ENCODE measurements at regions not wholly inside any gene's neighbourhood (a gene's known extent, or its start where the extent isn't known, plus 50 kb on each side); places are given as distances from the start of the nearest gene placed in this dataset.

DNA sequence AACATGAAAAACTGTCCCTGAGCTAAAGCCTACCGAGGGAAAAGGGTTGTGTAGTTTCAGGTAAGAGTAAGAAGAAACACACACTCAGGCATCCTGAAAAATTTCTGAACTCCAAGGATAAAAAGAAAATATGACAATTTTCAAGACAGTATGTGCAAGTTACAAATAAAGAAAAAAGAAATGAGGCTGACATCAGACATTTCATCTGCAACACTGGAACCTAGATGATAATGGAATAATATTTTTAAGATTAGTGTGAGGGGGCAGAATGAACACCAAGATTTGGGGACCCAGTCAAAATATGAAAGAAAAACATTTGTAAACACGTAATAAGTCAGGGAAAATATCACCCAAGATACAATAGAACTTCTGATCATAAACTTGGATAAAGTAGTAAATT, 135.9 kb upstream of the PSMD7 start:
- Histone ChIP-seq H3K4me2 (no peak overlapping the region), H3K36me3 (replicated peaks; ENCODE audit: insufficient read depth, low read depth) (no peaks in the 10 kb centered on the region), H3K27ac (no peak overlapping the region), H3K4me1 (ENCODE audit: insufficient read depth) (no peaks in the 10 kb centered on the region), H3K9me2 (replicated peaks; ENCODE audit: insufficient read depth) (no peaks in the 10 kb centered on the region), H3K9me3 (ENCODE audit: low read depth) (no peaks in the 10 kb centered on the region), H3K4me3 (no peak overlapping the region), H4K20me1 (ENCODE audit: insufficient read depth, poor library complexity, severe bottlenecking) (no peaks in the 10 kb centered on the region), H2AFZ (no peak overlapping the region), H3K27me3 (no peaks in the 10 kb centered on the region), H3K79me2 (no peaks in the 10 kb centered on the region)
- TF ChIP-seq CTCF (IDR thresholded peaks at IDR 0.05; ENCODE audit: poor library complexity) (no peak), EZH2 (IDR thresholded peaks at IDR 0.05; ENCODE audit: borderline replicate concordance) (no peak), EZH2phosphoT487 (IDR thresholded peaks at IDR 0.05; ENCODE audit: low read depth, severe bottlenecking, unreplicated experiment) (no peak)
- WGBS (ENCODE audit: low lambda C conversion rate, missing lambda C conversion rate) = 81% methylated on average over 2 of the region's 2 CpGs
- no peak for DNase-seq (ENCODE audit: low spot score)

DNA sequence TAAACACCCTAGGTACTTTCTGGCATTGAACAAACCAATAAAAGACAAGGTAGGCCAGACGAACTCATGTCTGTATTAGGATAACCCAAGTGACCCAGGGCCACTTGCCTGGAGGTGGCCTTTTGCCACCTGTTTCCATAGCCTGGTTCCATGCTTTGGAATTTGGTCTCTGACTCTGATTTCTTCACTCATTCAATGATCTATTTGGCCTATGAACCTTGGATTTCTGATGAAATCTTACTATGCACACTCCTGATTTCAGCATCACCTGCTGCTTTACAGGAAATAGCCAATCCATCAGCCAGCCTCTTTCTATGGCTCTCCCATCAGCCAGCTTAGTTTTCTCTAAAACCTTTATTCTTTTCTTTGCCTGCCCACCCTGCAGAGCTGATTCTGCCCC, 142.8 kb upstream of the PSMD7 start:
- WGBS (ENCODE audit: low lambda C conversion rate, missing lambda C conversion rate) = 35% methylated on average over 1 of the region's 1 CpG

GRCh38 chr16:74146643-74147042, 150.0 kb upstream of the PSMD7 start:
- H3K9me2 ChIP-seq (replicated peaks; ENCODE audit: insufficient read depth) = no peaks in the 10 kb centered on the region
- TF ChIP-seq CTCF (IDR thresholded peaks at IDR 0.05; ENCODE audit: poor library complexity) (no peak), EZH2 (IDR thresholded peaks at IDR 0.05; ENCODE audit: borderline replicate concordance) (no peak), EZH2phosphoT487 (IDR thresholded peaks at IDR 0.05; ENCODE audit: low read depth, severe bottlenecking, unreplicated experiment) (no peak)
- H4K20me1 ChIP-seq (ENCODE audit: insufficient read depth, poor library complexity, severe bottlenecking) = no peaks in the 10 kb centered on the region
- H3K9me3 ChIP-seq (ENCODE audit: low read depth) = no peaks in the 10 kb centered on the region
- no peak overlapping the region for H3K4me3 ChIP-seq
- no peaks in the 10 kb centered on the region for H3K79me2 ChIP-seq
- H3K4me1 ChIP-seq (ENCODE audit: insufficient read depth) = no peaks in the 10 kb centered on the region
- H3K27ac ChIP-seq = no peak overlapping the region
- no peak overlapping the region for H3K4me2 ChIP-seq
- DNase-seq (ENCODE audit: low spot score) = no peak
- H3K27me3 ChIP-seq = no peaks in the 10 kb centered on the region
- H3K36me3 ChIP-seq (replicated peaks; ENCODE audit: insufficient read depth, low read depth) = no peaks in the 10 kb centered on the region
- WGBS (ENCODE audit: low lambda C conversion rate, missing lambda C conversion rate) = 80% methylated on average over 2 of the region's 2 CpGs
- H2AFZ ChIP-seq = no peak overlapping the region

More for the DNA sequence above, 142.8 kb upstream of the PSMD7 start:
- Histone ChIP-seq H2AFZ (no peak overlapping the region), H3K9me3 (ENCODE audit: low read depth) (no peaks in the 10 kb centered on the region), H3K9me2 (replicated peaks; ENCODE audit: insufficient read depth) (no peaks in the 10 kb centered on the region), H3K4me1 (ENCODE audit: insufficient read depth) (no peaks in the 10 kb centered on the region), H3K27me3 (no peaks in the 10 kb centered on the region), H3K4me3 (no peak overlapping the region), H3K4me2 (no peak overlapping the region), H3K36me3 (replicated peaks; ENCODE audit: insufficient read depth, low read depth) (no peaks in the 10 kb centered on the region), H3K79me2 (no peaks in the 10 kb centered on the region), H4K20me1 (ENCODE audit: insufficient read depth, poor library complexity, severe bottlenecking) (no peaks in the 10 kb centered on the region), H3K27ac (no peak overlapping the region)
- TF ChIP-seq EZH2 (IDR thresholded peaks at IDR 0.05; ENCODE audit: borderline replicate concordance) = no peak
- TF ChIP-seq CTCF (IDR thresholded peaks at IDR 0.05; ENCODE audit: poor library complexity) = no peak
- no peak for TF ChIP-seq EZH2phosphoT487 (IDR thresholded peaks at IDR 0.05; ENCODE audit: low read depth, severe bottlenecking, unreplicated experiment)
- DNase-seq (ENCODE audit: low spot score) = no peak

DNA sequence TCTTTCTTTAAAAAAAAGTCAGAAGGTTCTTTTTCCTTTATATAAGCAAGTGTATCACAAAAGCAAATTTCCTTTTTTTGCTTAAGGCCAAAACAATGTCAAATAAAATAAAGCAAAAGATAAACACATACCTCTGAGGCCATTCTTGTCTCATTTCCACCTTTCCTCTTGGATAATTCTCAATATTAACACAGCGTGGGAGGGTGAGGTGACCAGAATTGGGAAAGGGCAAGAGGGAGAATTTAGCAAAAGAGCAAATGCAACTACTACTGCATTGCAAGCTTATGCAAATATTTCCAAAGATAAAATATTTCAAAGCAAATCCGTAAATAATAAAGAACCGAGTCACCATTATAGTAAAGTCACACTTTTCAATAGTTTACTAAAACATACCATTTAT, 153.4 kb upstream of the PSMD7 start:
- no peak overlapping the region for H2AFZ ChIP-seq

More for the DNA sequence above, 153.4 kb upstream of the PSMD7 start:
- Histone ChIP-seq H3K9me3 (ENCODE audit: low read depth) (no peaks in the 10 kb centered on the region), H3K4me1 (ENCODE audit: insufficient read depth) (no peaks in the 10 kb centered on the region), H4K20me1 (ENCODE audit: insufficient read depth, poor library complexity, severe bottlenecking) (no peaks in the 10 kb centered on the region), H3K4me2 (no peak overlapping the region), H3K79me2 (no peaks in the 10 kb centered on the region), H3K36me3 (replicated peaks; ENCODE audit: insufficient read depth, low read depth) (no peaks in the 10 kb centered on the region), H3K4me3 (no peak overlapping the region), H3K27me3 (no peaks in the 10 kb centered on the region), H3K27ac (no peak overlapping the region), H3K9me2 (replicated peaks; ENCODE audit: insufficient read depth) (no peaks in the 10 kb centered on the region)
- WGBS (ENCODE audit: low lambda C conversion rate, missing lambda C conversion rate) = 78% methylated on average over 3 of the region's 3 CpGs
- no peak for TF ChIP-seq CTCF (IDR thresholded peaks at IDR 0.05; ENCODE audit: poor library complexity)
- TF ChIP-seq EZH2 (IDR thresholded peaks at IDR 0.05; ENCODE audit: borderline replicate concordance) = no peak
- no peak for TF ChIP-seq EZH2phosphoT487 (IDR thresholded peaks at IDR 0.05; ENCODE audit: low read depth, severe bottlenecking, unreplicated experiment)
- DNase-seq (ENCODE audit: low spot score) = no peak
